SKM-1 treated with dmso at 0.1 percent for 144 hours (cell line): ENCODE measurements at regions not wholly inside any gene's neighbourhood (a gene's known extent, or its start where the extent isn't known, plus 50 kb on each side); places are given as distances from the start of the nearest gene placed in this dataset.

Experiments used
- DNase-seq: peaks from one replicate; lab custom pipeline; 2025; ENCODE audit not compliant: unreplicated experiment; lab: John Stamatoyannopoulos, UW

DNA sequence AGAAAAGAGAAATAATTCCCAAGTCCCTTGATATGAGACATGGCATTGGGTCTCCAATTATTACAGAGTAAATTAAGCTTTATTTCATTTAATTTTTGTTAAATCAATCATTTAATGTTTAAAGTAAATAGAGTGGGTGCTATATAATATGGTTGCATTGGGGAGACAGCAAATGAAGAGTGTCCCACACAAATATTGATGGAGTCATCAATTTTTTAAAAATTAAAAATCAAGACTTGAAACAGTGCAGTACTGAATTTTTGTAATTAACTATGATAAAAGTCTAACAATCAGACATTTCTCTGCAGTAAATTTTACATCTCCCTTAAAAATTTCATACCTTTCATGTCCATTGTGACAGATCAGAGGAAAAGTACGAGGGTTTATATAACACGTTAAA is 193.9 kb upstream of the ID4 start:
- no peak for DNase-seq

DNA sequence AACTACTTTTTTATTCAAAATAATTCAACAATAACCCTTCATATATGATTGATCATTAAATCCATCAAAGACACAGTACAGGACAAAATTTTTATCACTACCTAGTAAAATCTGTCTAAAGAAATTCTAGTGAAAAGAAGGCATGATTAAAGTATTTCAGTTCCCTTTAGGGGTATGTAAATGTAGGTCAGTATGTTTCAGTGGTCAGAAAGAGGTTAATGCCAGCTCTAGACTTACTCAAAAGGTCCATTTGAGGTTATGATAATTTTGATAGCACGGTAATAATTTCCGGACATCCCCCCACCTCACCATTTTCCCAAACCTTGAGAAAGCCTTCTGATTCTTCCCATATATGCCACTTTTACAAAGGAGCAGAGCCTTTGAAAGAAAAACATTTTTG is 193.5 kb upstream of the ID4 start:
- no peak for DNase-seq

DNA sequence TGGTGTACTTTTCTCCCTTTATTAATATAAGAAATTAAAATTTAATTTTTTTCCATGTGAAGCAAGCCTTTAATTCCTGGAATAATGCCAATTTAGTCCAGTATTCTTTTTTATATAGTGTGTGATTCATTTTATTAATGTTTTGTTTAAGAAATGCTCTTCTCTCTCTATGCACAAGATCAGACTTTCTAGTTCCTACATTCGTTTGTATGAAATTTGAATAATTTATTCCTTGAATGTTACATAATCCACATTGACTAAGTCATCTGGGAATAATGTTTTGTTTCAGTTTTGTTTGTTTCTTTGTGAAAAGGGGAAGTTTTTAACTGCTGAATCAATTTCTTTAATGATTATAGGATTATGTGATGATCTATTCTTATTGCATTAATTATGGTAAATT is 181.4 kb upstream of the ID4 start:
- DNase-seq, result no peak

DNA sequence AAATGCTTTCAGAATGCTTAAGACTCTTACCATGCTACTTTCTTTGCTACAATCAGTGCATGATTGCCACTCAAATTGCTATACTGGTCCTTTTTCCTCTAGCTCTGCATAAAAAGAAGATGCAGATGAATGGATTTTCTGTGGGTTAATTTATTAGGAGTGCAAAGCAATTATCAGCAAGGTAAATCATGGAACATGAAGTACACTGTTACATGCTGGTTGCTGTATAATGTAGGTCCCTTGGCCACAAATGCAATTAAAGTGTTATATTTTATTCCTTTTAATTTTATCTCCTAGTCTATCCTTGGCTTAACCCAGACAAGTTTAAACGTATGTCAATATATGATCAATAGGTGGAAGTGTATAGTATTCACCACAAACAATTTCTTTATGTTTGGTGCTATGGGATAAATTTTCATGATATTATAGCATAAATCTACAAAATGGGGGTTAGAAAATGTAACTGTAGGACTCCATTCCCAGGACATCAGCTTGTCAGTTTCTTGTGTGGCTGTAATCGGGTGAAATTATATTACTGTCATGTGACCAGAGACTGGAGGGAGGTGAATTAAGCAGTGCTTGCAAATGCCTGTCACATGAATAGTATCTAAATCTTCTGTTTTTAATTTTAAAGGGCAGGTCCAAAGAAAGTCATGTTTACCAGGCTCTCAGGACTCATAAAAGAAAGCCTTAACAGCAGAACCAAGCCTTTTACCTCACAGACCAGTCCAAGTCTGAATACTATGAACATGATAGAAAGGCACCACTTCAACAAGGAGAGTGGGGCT is 176.9 kb upstream of the ID4 start:
- no peak for DNase-seq

DNA sequence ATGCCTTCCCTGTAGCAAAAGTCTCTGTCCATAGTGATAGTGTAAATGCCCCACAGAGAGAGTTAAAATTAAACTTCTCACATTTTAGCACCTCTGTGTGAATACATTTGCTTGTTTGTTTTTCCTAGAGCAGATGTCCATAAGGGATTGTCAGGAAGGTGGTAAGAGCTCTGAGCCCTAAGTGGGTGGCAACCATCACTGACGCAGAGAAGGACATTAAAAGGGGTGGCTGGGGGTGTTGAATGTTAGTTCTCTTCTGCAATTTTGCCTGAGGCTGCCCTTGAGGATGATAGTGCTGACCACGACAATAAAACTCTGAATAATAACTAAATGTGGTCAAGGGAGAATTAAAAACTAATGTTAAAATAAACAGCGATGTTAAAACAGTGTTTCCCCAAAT is 174.3 kb upstream of the ID4 start:
- no peak for DNase-seq

DNA sequence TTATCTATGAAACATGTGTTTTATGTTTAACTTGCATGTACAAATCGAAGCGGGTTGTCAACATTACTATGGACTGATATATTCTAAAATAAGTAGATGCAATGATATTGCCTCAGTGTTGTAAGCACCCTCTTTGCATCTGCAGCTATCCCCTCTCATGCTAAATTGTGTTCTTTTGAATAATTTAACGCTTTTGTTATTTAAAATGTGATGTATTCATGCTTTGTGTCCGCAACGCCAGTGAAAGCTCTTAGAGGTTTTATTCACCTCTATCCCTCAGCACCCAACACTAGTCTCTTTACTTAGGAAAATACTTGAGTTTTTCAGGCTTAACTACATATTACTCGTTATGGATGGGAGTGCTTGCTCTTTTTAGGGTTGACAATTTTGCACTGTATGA is 173.7 kb upstream of the ID4 start:
- no peak for DNase-seq

DNA sequence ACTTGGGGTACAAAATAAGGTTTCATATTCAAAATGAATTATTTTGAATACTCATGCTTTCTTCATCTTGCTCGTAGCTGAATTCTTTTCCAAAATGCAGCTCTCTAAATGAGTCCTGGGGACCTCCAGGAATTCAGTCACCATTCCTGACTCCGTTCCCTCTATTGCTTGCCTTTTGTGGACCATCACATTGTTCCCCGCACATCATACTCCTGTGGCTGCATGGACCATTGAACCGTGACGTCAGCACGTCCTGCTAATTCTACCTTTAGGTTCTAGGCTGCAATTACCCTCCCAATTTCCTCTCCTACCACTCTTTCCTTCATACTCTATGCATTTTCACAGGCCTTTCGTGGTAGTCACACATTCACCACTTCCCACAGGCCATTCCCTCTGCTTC is 173.1 kb upstream of the ID4 start:
- DNase-seq, result no peak

DNA sequence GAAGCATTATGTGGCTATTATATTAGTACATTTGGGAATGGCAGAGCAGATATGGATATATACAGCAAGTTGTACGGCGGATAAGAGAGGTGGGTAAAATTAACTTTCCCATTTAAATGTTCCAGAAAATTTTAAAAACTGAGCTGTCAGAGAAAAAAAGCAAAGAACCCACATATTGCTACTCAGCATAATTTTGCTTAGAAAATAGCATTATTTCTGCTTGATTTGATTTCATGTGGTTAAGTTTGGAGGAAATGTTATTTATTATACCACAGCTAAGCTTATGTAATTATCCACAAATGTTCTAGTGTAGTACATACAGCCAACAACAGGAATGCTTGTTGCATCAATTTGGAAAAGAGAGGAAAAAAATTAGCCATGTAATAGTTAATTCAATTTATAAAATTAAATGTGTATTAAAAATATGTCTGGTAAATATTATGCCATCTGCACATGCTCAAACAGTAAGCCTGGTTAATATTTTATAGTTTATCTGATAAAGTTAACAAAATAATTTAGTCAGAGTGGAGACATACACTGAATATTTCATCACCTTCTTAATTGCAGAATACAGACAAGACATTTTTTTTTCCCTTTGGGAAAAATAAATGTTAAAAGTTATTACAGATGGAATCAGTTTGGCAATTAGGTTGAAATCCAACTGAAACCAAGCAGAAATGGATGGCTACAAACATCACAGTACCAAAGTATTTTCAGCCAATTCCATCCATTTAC is 172.1 kb upstream of the ID4 start:
- DNase-seq, result no peak

DNA sequence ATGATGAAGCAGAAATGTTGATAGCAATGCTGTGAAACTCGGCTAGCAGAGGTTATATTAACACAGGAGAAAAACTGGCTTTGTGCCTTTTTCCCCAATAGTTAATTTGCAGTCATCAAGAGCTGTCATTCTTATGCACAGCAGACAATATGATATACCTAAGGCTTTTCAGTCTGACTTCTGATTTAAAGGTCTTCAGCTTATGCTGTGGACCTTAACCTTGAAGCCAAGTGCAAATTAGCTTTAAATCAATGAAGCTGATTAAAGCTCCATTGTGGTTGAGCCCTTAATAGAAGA is 171.6 kb upstream of the ID4 start:
- no peak for DNase-seq

DNA sequence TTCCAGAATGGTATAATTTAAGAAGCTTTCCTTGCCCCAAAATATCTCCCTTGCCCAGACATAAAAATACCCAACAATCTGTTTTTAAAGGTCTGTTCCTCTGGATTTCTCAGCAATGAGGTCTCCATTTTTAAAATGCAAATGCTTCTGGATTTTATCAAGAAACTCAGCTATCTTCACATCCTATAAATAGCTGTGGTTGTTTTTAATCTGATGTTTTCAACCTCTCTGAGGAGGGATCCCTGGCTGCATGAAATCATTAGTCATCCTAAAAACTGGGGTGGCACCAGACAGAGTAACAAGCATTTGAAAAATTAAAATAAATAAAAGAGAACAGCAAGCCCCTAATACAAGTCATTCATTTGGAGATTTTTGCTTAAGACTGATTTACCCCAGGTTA is 168.5 kb upstream of the ID4 start:
- DNase-seq, result no peak

DNA sequence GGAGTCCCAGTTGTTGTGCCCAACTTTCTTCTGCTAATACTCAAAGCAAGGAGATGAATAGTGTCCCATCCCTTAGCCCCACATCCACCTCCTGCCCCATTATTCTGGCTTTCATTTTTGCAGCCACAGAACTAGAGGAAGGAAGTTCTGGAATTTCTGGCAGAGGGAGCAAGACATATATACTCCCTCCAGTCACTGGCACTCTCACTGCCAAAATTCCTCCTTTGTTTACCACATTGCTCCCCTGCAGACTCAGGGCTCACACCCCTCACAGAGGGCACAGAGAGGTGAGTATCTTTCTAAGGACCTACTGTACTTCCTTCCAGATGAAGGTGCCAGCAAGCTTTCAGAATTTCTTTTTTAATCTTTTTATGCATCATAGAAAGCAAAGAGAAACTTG is 168.0 kb upstream of the ID4 start:
- no peak for DNase-seq

DNA sequence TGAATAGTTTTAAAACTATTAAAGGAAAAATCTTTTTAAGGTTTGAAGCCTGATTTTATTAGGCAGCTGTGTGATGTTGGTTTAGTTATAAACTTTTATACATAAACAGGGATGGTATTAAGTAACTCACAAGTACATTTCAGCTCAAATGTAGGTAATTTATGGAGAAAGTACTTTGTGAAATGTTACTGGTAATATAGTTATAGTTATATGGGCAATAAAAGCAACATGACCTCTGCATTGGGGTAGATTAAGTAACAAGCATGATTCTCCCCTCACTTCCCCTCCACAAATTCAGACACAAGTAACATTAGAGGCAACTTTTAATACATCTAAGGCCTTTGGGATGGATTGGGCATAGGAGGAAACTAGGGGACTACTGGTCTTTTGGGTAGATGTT is 154.3 kb upstream of the ID4 start:
- no peak for DNase-seq

DNA sequence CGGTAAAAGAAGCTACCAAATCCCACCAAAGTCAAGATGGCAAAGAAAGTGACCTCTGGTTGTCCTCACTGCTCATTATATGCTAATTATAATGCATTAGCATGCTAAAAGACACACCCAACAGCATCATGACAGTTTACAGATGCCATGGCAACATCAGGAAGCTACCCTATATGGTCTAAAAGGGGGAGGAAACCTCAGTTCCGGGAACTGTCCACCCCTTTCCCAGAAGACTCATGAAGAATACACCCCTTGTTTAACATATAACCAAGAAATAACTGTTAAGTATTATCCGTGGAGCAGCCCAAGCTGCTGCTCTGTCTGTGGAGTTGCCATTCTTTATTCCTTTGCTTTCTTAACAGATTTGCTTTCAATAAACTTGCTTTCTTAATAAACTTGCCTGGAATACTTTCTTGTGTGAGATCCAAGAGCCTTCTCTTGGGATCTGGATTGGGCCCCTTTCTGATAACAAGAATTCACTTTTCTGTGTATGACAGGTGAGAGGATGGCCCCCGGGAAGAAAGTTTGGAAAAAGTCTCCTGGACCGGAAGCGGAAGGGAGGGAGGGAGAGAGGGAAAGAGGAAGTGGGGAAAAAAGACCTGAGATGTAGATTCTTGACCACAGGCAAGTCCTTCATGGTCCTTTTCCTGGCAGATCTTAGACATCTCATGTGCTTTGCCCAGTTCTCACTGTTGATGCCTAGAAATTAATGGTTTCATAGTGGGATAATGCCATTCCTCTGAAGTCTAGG is 146.7 kb upstream of the ID4 start:
- DNase-seq, result no peak

DNA sequence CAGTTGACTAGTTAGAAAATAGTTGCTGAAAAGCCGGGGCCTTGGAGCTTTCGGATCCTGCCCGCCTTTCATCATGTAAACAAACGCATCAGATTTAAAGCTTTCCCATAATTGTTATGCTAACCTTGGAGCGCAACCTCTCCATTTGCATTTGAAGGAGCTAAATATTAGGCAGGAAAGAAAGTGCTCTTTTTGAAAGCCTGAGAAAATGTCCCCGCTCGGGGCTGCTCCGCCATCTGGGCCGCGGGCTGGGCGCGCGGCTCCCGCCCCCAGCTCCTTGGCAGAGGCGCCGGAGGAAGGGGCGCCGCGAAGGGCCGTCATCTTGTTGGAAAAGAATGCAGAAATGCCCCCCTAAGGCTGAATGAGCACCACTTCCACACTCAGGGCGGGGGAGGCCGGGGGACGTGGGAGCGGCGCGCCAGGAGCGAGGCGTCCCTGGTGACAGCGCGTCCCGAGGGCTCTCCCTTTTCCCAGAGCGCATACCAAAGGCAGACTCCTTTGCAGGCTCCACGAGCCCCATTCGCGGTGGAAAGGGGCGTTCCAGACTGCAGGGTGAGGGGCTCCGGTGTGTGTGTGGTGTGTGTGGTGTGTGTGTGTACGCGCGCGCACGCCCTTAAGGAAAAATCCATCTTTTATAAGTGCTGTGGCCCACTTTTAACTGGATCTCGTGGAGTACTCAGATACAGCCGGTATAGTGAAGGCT is 145.6 kb upstream of the ID4 start:
- no peak for DNase-seq

DNA sequence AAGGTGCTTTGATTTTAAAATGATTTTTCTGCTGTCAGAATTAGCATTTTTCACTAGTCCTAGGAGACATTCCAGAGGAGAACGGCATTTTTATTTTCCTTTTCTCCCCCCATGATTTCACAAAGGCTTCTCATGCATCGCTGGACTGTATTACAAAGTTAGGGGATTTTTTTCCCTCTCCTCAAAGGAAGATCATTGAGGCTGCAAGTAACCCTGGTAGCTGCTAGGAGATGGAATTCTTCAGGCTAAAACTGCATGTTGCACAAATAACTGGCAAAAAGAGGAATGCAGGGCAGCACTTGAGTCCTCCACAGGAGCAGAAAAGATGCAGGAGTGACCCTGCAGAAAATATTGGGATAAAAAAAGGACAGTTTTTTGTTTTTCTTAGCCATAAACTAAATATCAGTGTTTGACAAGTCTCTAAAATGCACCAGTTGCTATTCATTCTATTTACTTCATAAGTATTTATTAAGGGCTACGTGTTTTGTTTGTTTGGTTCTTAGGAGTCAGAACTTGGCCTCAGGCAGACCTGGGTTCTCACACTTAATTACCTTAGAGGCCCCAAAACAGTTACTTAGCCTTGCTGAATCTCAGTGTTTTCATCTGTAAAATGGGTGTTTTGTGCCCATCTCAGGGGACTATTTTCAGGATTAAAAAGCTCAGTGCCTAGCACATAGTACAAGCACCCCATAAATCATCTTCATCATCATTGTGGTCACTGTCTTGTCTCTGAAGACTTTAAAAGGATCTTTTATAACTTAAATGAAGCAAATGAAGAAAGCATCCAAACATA is 144.5 kb upstream of the ID4 start:
- no peak for DNase-seq

DNA sequence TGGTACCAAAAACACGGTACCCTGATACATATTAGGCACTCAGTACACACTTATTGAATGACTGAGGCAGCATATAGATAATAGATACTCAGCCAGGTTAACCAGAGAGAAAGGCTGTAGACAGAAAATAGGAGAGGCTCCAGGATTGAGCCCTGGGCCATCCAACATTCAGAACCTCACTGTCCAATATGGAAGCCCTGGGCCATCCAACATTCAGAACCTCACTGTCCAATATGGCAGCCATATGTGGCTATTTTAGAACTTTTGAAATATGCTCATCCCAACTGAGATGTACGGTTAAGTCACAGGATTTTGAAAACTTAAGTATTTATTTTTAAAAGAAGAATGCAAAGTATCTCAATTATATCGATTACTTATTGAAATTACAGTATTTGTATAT is 142.5 kb upstream of the ID4 start:
- DNase-seq, result no peak

DNA sequence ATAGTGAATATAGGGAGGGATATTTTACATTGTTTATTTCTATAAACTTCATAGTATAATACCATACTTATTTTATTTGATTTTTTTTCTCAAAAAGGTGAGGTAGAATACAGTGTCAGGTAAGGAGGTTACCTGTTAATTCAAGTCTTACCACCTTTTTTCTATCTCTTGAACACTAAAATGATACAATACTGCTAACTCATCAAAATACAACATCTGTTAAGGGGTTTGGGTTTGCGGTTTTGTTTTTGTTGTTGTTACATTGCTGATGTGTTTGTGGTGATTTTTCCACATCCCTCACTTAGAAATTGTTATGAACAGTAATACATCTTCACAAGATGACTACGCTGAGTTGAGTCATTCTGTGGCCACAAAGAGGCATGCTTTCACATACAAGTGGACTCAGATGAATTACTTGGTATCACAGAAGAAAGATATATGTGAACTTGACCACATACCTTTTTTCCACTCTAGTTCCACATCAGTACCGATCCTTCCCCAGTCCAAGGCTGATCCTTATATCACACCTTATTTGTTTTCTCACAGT is 139.4 kb upstream of the ID4 start:
- no peak for DNase-seq

DNA sequence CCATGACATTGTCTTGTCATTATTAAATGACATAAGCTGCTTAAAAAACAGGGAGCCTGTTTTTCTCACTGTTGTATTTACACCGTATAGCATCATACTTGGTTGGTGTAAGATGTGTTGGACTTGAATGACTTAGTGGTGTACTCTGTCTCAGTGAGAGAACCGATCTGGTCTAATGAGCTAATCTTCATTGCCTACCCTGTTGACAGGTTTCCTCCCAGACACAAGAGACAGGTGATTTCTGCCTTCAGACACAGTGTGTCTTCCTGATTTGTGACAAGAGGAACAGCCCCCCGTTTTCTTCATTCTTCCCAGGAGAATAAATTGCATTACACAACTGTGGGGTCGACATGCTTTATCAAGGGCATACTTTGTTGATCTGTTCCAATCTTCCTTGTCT is 137.2 kb upstream of the ID4 start:
- no peak for DNase-seq

DNA sequence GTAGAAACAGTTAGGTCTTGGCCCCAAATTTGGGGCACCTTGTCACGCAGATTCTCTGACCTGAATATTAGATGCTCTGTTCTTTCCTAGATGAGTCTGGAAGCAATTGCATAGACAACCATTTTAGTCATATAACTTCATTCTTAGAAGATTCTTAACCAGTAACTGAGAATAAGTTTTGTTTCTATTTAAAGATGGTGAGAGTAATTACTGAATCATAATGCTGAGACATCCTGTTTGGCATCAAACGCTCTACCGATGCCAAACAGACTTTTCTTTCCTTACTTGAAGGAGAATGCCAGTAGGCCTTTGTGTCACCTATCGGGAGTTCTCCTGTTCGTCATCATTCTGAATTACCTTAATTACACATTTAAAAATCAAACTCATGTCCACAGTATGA is 131.6 kb upstream of the ID4 start:
- DNase-seq, result no peak

DNA sequence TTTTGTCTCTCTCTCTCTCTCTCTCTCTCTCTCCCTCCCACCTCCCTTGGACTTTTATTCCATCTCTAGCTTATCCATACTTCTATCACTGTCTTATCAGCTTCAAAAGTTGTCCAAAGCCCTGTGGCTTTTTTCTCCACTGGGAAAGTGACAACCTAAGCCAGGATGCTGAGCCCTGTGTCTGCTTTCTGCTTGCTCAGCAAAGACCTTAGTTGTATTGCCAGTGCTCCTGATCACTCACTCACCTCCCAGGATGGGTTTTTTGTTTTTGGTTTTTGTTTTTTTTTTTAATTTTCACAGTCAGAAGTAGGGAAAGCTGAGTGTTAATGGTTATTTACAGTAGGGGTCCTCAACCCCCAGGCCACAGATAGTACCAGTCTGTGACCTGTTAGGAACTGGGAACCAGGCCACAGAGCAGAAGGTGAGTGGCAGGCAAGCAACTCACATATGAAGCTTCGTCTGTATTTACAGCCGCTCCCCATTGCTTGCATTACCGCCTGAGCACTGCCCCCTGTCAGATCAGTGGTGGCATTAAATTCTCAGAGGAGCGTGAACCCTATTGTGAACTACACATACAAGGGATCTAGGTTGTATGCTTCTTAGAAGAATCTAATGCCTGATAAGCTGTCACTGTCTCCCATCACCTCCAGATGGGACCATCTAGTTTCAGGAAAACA is 125.0 kb upstream of the ID4 start:
- DNase-seq, result no peak
